Endothelial cell of umbilical vein (primary cell): ENCODE measurements at regions not wholly inside any gene's neighbourhood (a gene's known extent, or its start where the extent isn't known, plus 50 kb on each side); places are given as distances from the start of the nearest gene placed in this dataset.
"Not testable (repeated sequence)": the region's sequence is repeated elsewhere in the genome, so short reads cannot be mapped to it uniquely, and the experiment has no call there.

Experiments used
- BruUV-seq: library from RNA; stranded (reverse); fragments of 400-500 nt; replicated peaks from 2 replicates; lab custom pipeline; 2021; lab: Mats Ljungman, UMichigan
- CTCF ChIA-PET: fragments of 300-600, 350-600 bp; sonication (Branson Sonifier 250); formaldehyde crosslinking; loops from one replicate; lab custom pipeline; 2021; ENCODE audit warnings: antibody characterized with exemption, inconsistent platforms; lab: Charles Lee
- POLR2A ChIA-PET: fragments of 300-600, 350-600 bp; sonication (Branson Sonifier 250); formaldehyde crosslinking; loops from one replicate; lab custom pipeline; 2021; ENCODE audit warnings: antibody characterized with exemption, inconsistent platforms; lab: Charles Lee
- DNase-seq: peaks from one replicate; pipeline ENCODE4 v3.0.0-alpha.2; 2011; ENCODE audit warnings: low read depth, low spot score
- FAIRE-seq: peaks from 2 replicates; lab custom pipeline; 2011; peaks lifted over from hg19 to GRCh38; lab: Jason Lieb, UNC
- H2AFZ ChIP-seq: 2 replicates; pipeline ENCODE4 v1.6.0; 2012; ENCODE audit warnings: low read depth, low read length, control low read depth, inconsistent platforms
- H3K27ac ChIP-seq: 2 replicates; pipeline ENCODE4 v1.5.1; 2011; ENCODE audit warnings: low read depth, mild to moderate bottlenecking, control low read depth, low read length, moderate library complexity; ENCODE audit not compliant: insufficient read depth
- H3K27me3 ChIP-seq, 2 experiments: 2 replicates each; pipeline versions ENCODE4 v1.6.0 to v1.6.1; 2011; ENCODE audit warnings: low read length in 2 of 2, mixed read lengths in 1 of 2; ENCODE audit not compliant: control insufficient read depth in 2 of 2, insufficient read depth in 2 of 2
- H3K36me3 ChIP-seq, 2 experiments: 2 replicates in 1 of 2; 3 replicates in 1 of 2; pipeline ENCODE4 v1.5.1; 2011; ENCODE audit warnings: low read length in 2 of 2, mild to moderate bottlenecking in 1 of 2, moderate library complexity in 1 of 2; ENCODE audit not compliant: control insufficient read depth in 2 of 2, insufficient read depth in 2 of 2; ENCODE audit errors: extremely low read depth in 1 of 2
- H3K4me1 ChIP-seq: 3 replicates; pipeline ENCODE4 v1.5.1; 2011; ENCODE audit warnings: mild to moderate bottlenecking, low read length; ENCODE audit not compliant: control insufficient read depth, insufficient read depth; ENCODE audit errors: extremely low read depth
- H3K4me2 ChIP-seq: 2 replicates; pipeline ENCODE4 v1.6.1; 2011; ENCODE audit warnings: low read length, control low read depth, mixed read lengths; ENCODE audit not compliant: insufficient read depth
- H3K4me3 ChIP-seq, 3 experiments: fragments of 200-600 bp in 1 of 3; sonication (generic), shearing (Covaris generic) in 1 of 3; replicated peaks in 1 of 3; 2 replicates each; pipeline ENCODE4 v1.5.1; 2011 to 2016; ENCODE audit warnings: control low read depth in 3 of 3, low read length in 3 of 3, mild to moderate bottlenecking in 2 of 3, inconsistent platforms in 1 of 3, low read depth in 1 of 3, moderate library complexity in 1 of 3; ENCODE audit not compliant: insufficient read depth in 1 of 3
- H3K79me2 ChIP-seq: 2 replicates; pipeline ENCODE4 v1.6.0; 2012; ENCODE audit warnings: low read length, inconsistent platforms; ENCODE audit not compliant: control insufficient read depth, insufficient read depth
- H3K9ac ChIP-seq: replicated peaks from 2 replicates; pipeline ENCODE3; 2011; ENCODE audit warnings: low read length, control low read depth; ENCODE audit not compliant: insufficient read depth; ENCODE audit errors: extremely low read depth
- H3K9me1 ChIP-seq: replicated peaks from 3 replicates; pipeline ENCODE4 v1.6.0; 2011; ENCODE audit warnings: mild to moderate bottlenecking, low read length; ENCODE audit not compliant: control insufficient read depth, insufficient read depth; ENCODE audit errors: extremely low read depth
- H3K9me3 ChIP-seq: replicated peaks from 2 replicates; pipeline ENCODE4 v1.5.1; 2012; ENCODE audit warnings: low read length, inconsistent platforms; ENCODE audit not compliant: control insufficient read depth, insufficient read depth
- H4K20me1 ChIP-seq: replicated peaks from 2 replicates; pipeline ENCODE3; 2011; ENCODE audit warnings: mild to moderate bottlenecking, low read length; ENCODE audit not compliant: control insufficient read depth, insufficient read depth; ENCODE audit errors: extremely low read depth
- EZH2 ChIP-seq: IDR thresholded peaks from 2 replicates; pipeline ENCODE4 v1.6.1; 2012; ENCODE audit warnings: borderline replicate concordance, low read depth, mild to moderate bottlenecking, moderate library complexity, low read length, inconsistent platforms; ENCODE audit not compliant: severe bottlenecking
- FOS ChIP-seq: IDR thresholded peaks from 2 replicates; pipeline ENCODE4 v1.6.1; 2011; ENCODE audit warnings: mild to moderate bottlenecking, low read length, moderate library complexity, borderline replicate concordance; ENCODE audit not compliant: insufficient read depth
- GATA2 ChIP-seq: IDR thresholded peaks from 2 replicates; pipeline ENCODE4 v1.7.0; 2011; ENCODE audit warnings: low read depth, mild to moderate bottlenecking, moderate library complexity, mixed read lengths, low read length; ENCODE audit not compliant: insufficient read length, insufficient read depth
- JUN ChIP-seq: IDR thresholded peaks from 2 replicates; pipeline ENCODE4 v1.6.1; 2011; ENCODE audit warnings: borderline replicate concordance, low read depth; ENCODE audit not compliant: insufficient read length, insufficient read depth
- MYC ChIP-seq: IDR thresholded peaks from one replicate; pipeline ENCODE4 v1.6.1; 2011; ENCODE audit warnings: mild to moderate bottlenecking, low read depth, low read length
- POLR2A ChIP-seq: IDR thresholded peaks from 2 replicates; pipeline ENCODE4 v1.6.1; 2012; ENCODE audit warnings: low read depth, mild to moderate bottlenecking, control low read depth, low read length
- POLR2AphosphoS5 ChIP-seq: IDR thresholded peaks from 2 replicates; pipeline ENCODE4 v1.6.1; 2012; ENCODE audit warnings: low read depth, mild to moderate bottlenecking, control low read depth, low read length, moderate library complexity; ENCODE audit not compliant: insufficient read depth
- dilution Hi-C: fragments of 300-500 bp; cut with MboI; formaldehyde crosslinking; loops from one replicate; pipeline ENCODE4 v1.15.0; 2019; ENCODE audit warnings: low sequenced_read_pairs; ENCODE audit not compliant: extremely low pct_ligation_motif_present
- intact Hi-C: fragments of 100-400 bp; cut with micrococcal nuclease; formaldehyde crosslinking; loops from one replicate; pipeline ENCODE4 v1.10.0; 2022
- TF ChIP-seq, protein P1 (sequence below), 2 donors: IDR thresholded peaks; 1 replicate in 1 of 2; 2 replicates in 1 of 2; pipeline ENCODE4 v1.5.1; 2011; ENCODE audit warnings: low read length in 2 of 2, mild to moderate bottlenecking in 2 of 2, moderate library complexity in 2 of 2, control low read depth in 1 of 2, inconsistent platforms in 1 of 2, low read depth in 1 of 2; ENCODE audit not compliant: insufficient read depth in 1 of 2; ENCODE audit errors: extremely low read depth in 1 of 2
- TF ChIP-seq, protein P2 (sequence below): IDR thresholded peaks from 2 replicates; pipeline ENCODE4 v1.6.1; 2011; ENCODE audit not compliant: insufficient read depth, insufficient read length

DNA sequence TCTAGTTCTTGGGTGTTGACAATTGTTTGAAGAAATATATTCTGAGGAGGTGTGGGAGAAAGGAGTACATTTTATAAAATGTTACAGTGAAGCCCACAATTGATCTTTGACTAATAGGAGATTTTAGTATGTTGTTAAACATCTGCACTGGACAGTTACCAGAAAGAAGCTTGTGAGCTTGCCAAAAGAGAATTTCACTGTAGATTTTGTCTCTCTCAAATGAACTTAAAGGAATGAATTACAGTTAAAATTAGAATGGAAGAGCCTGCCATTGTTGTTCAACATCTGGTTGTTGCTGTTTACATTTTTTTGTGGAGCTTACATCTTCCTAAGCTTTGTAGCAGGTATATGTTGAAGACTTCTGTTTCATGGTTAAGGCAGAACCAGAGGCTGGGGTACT lies 620.5 kb upstream of the CCDC179 start:
- no peak overlapping the region for H3K4me2 ChIP-seq
- DNase-seq: no peak
- no peaks in the 10 kb centered on the region for H3K4me1 ChIP-seq
- H3K27me3 ChIP-seq: no peaks in the 10 kb centered on the region
- BruUV-seq: no TSS peak
- no peak for TF ChIP-seq POLR2AphosphoS5
- no peak for TF ChIP-seq MYC
- TF ChIP-seq FOS: no peak
- no peak for TF ChIP-seq JUN
- TF ChIP-seq, protein P1, sequence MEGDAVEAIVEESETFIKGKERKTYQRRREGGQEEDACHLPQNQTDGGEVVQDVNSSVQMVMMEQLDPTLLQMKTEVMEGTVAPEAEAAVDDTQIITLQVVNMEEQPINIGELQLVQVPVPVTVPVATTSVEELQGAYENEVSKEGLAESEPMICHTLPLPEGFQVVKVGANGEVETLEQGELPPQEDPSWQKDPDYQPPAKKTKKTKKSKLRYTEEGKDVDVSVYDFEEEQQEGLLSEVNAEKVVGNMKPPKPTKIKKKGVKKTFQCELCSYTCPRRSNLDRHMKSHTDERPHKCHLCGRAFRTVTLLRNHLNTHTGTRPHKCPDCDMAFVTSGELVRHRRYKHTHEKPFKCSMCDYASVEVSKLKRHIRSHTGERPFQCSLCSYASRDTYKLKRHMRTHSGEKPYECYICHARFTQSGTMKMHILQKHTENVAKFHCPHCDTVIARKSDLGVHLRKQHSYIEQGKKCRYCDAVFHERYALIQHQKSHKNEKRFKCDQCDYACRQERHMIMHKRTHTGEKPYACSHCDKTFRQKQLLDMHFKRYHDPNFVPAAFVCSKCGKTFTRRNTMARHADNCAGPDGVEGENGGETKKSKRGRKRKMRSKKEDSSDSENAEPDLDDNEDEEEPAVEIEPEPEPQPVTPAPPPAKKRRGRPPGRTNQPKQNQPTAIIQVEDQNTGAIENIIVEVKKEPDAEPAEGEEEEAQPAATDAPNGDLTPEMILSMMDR (IDR thresholded peaks at IDR 0.05; ENCODE audit: extremely low read depth in 1 of 2, insufficient read depth in 1 of 2, low read depth in 1 of 2, low read length in 2 of 2): no peak
- TF ChIP-seq GATA2: no peak
- TF ChIP-seq, protein P2, sequence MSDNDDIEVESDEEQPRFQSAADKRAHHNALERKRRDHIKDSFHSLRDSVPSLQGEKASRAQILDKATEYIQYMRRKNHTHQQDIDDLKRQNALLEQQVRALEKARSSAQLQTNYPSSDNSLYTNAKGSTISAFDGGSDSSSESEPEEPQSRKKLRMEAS: no peak
- TF ChIP-seq EZH2: no peak
- no peak for TF ChIP-seq POLR2A
- CTCF ChIA-PET: no interaction called here
- POLR2A ChIA-PET: no interaction called here
- H3K4me3 ChIP-seq: no peak overlapping the region
- no peaks in the 10 kb centered on the region for H3K9me1 ChIP-seq
- no peak overlapping the region for H2AFZ ChIP-seq
- no peak overlapping the region for H3K9ac ChIP-seq
- dilution Hi-C loops (no loop called here), intact Hi-C loops (no loop called here)
- H3K9me3 ChIP-seq: no peaks in the 10 kb centered on the region
- no peak for FAIRE-seq
- H3K27ac ChIP-seq: no peak overlapping the region
- no peaks in the 10 kb centered on the region for H3K79me2 ChIP-seq
- H4K20me1 ChIP-seq: no peaks in the 10 kb centered on the region
- H3K36me3 ChIP-seq: no peaks in the 10 kb centered on the region

DNA sequence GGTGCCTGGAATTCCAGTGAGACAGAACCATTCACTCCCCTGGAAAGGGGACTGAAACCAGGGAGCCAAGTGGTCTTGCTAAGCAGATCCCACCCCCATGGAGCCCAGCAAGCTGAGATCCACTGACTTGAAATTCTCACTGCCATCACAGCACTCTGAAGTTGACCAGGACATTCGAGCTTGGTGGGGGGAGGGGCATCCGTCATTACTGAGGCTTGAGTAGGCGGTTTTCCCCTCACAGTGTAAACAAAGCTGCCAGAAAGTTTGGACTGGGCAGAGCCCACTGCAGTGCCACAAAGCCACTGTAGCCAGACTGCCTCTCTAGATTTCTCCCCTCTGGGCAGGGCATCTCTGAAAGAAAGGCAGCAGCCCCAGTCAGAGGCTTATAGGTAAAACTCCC lies 623.9 kb upstream of the CCDC179 start:
- H3K9ac ChIP-seq, H3K36me3 ChIP-seq, H3K9me1 ChIP-seq, H3K27me3 ChIP-seq, H4K20me1 ChIP-seq, H3K4me3 ChIP-seq, DNase-seq, POLR2A ChIA-PET, H3K27ac ChIP-seq, CTCF ChIA-PET, H3K9me3 ChIP-seq, H3K79me2 ChIP-seq, intact Hi-C loops, dilution Hi-C loops, H2AFZ ChIP-seq, FAIRE-seq, H3K4me2 ChIP-seq, H3K4me1 ChIP-seq, BruUV-seq: not testable (repeated sequence)

DNA sequence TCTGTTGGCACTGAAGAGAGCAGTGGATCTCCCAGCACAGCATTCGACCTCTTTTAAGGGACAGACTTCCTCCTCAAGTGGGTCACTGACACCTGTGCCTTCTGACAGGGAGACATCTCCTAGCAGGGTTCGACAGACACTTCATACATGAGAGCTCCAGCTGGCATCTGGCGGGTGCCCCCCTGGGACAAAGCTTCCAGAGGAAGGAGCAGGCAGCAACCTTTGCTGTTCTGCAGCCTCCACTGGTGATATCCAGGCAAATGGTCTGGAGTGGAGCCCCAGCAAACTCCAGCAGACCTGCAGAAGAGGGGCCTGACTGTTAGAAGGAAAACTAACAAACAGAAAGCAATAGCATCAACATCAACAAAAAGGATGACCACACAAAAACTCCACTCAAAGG lies 624.3 kb upstream of the CCDC179 start:
- FAIRE-seq, H4K20me1 ChIP-seq, H3K9me1 ChIP-seq, H3K9ac ChIP-seq, BruUV-seq, H3K4me1 ChIP-seq, H3K27ac ChIP-seq, POLR2A ChIA-PET, H2AFZ ChIP-seq, intact Hi-C loops, H3K9me3 ChIP-seq, H3K4me2 ChIP-seq, DNase-seq, CTCF ChIA-PET, H3K27me3 ChIP-seq, H3K79me2 ChIP-seq, H3K36me3 ChIP-seq, H3K4me3 ChIP-seq, dilution Hi-C loops: not testable (repeated sequence)
